Cardiac muscle cell (in vitro differentiated cells and primary cell): ENCODE measurements at regions not wholly inside any gene's neighbourhood (a gene's known extent, or its start where the extent isn't known, plus 50 kb on each side); places are given as distances from the start of the nearest gene placed in this dataset.

Experiments
- DNase-seq, 2 donors: peaks; one replicate each; pipeline versions ENCODE4 v3.0.0 to v3.0.0-alpha.2; 2010 to 2017; ENCODE audit warnings: low read depth in 1 of 2, low spot score in 1 of 2
- H3K27ac ChIP-seq: fragments of 200-600 bp; sonication (generic); 2 replicates; pipeline ENCODE4 v1.5.1; 2016
- H3K27me3 ChIP-seq: fragments of 200-600 bp; sonication (generic); 2 replicates; pipeline ENCODE4 v1.6.0; 2016; ENCODE audit warnings: control low read depth
- H3K36me3 ChIP-seq: fragments of 200-600 bp; sonication (generic); 2 replicates; pipeline ENCODE4 v1.5.1; 2016; ENCODE audit warnings: control low read depth
- H3K4me1 ChIP-seq: fragments of 200-600 bp; sonication (generic); 2 replicates; pipeline ENCODE4 v1.8.1; 2017; ENCODE audit warnings: low read depth, mild to moderate bottlenecking, mixed run types
- H3K4me3 ChIP-seq: fragments of 200-600 bp; sonication (generic); 2 replicates; pipeline ENCODE4 v1.5.1; 2016; ENCODE audit warnings: mild to moderate bottlenecking
- H3K9me3 ChIP-seq: fragments of 200-600 bp; sonication (generic); 2 replicates; pipeline ENCODE4 v1.5.1; 2017; ENCODE audit warnings: low read depth, mild to moderate bottlenecking, control low read depth
- CTCF ChIP-seq: IDR thresholded peaks from 2 replicates; pipeline ENCODE4 v1.5.1; 2012; ENCODE audit warnings: low read depth, mild to moderate bottlenecking, low read length

GRCh38 chr3:56870436-56870835, 68.7 kb upstream of the ARHGEF3 start:
- no peak for DNase-seq
- H3K9me3 ChIP-seq = no peaks in the 10 kb centered on the region
- no peaks in the 10 kb centered on the region for H3K4me1 ChIP-seq
- H3K27ac ChIP-seq = no peak overlapping the region
- no peak overlapping the region for H3K4me3 ChIP-seq
- H3K36me3 ChIP-seq = no peaks in the 10 kb centered on the region
- TF ChIP-seq CTCF = no peak
- H3K27me3 ChIP-seq = peaks cover 4% of the 10 kb centered on the region

GRCh38 chr3:56869157-56869889, 67.6 kb upstream of the ARHGEF3 start:
- Histone ChIP-seq H3K27me3 (peaks cover 4% of the 10 kb centered on the region), H3K4me3 (no peak overlapping the region), H3K27ac (no peak overlapping the region), H3K36me3 (no peaks in the 10 kb centered on the region), H3K9me3 (no peaks in the 10 kb centered on the region), H3K4me1 (no peaks in the 10 kb centered on the region)
- DNase-seq = no peak
- TF ChIP-seq CTCF = no peak

- Histone ChIP-seq H3K4me3 (no peak overlapping the region), H3K4me1 (no peaks in the 10 kb centered on the region), H3K27ac (no peak overlapping the region), H3K9me3 (no peaks in the 10 kb centered on the region), H3K36me3 (no peaks in the 10 kb centered on the region), H3K27me3 (peaks cover 4% of the 10 kb centered on the region)
- TF ChIP-seq CTCF = no peak
- DNase-seq = no peak
Measured at GRCh38 chr3:56868706-56869105, 67.0 kb upstream of the ARHGEF3 start.

GRCh38 chr3:56867671-56868070, 65.9 kb upstream of the ARHGEF3 start:
- H3K4me1 ChIP-seq = no peaks in the 10 kb centered on the region
- peaks cover 4% of the 10 kb centered on the region for H3K27me3 ChIP-seq
- TF ChIP-seq CTCF = no peak
- no peak for DNase-seq
- no peaks in the 10 kb centered on the region for H3K9me3 ChIP-seq
- no peaks in the 10 kb centered on the region for H3K36me3 ChIP-seq
- H3K4me3 ChIP-seq = no peak overlapping the region
- H3K27ac ChIP-seq = no peak overlapping the region

GRCh38 chr3:56864918-56865524, 63.3 kb upstream of the ARHGEF3 start:
- no peaks in the 10 kb centered on the region for H3K36me3 ChIP-seq
- H3K4me3 ChIP-seq = no peak overlapping the region
- no peaks in the 10 kb centered on the region for H3K9me3 ChIP-seq
- peaks cover 9% of the 10 kb centered on the region for H3K4me1 ChIP-seq
- no peak overlapping the region for H3K27ac ChIP-seq
- no peak for TF ChIP-seq CTCF
- peaks cover 1% of the 10 kb centered on the region for H3K27me3 ChIP-seq
- DNase-seq = no peak
